PC-3 (cell line): ENCODE measurements at regions not wholly inside any gene's neighbourhood (a gene's known extent, or its start where the extent isn't known, plus 50 kb on each side); places are given as distances from the start of the nearest gene placed in this dataset.
"Not testable (repeated sequence)": the region's sequence is repeated elsewhere in the genome, so short reads cannot be mapped to it uniquely, and the experiment has no call there.

Experiments used
- CTCF ChIP-seq: fragments of 300-600 bp; sonication (generic); conservative IDR thresholded peaks from 2 replicates; pipeline ENCODE4 v1.5.1; 2017; ENCODE audit warnings: antibody characterized with exemption, low read depth, mild to moderate bottlenecking, low read length
- EZH2 ChIP-seq: fragments of 300-600 bp; sonication (generic); IDR thresholded peaks from one replicate; pipeline ENCODE4 v1.6.1; 2017; ENCODE audit warnings: antibody characterized with exemption, mild to moderate bottlenecking, low read length; ENCODE audit not compliant: unreplicated experiment
- EZH2phosphoT487 ChIP-seq: fragments of 300-600 bp; sonication (generic); IDR thresholded peaks from 2 replicates; pipeline ENCODE4 v1.6.1; 2018; ENCODE audit warnings: mild to moderate bottlenecking, antibody characterized with exemption, low read length, borderline replicate concordance

GRCh38 chr21:41567237-41567636 lies 59.3 kb upstream of the TMPRSS2 start:
- not testable (repeated sequence) for TF ChIP-seq CTCF, EZH2phosphoT487, EZH2
